ENCODE measurements at regions not wholly inside any gene's neighbourhood (a gene's known extent, or its start where the extent isn't known, plus 50 kb on each side); places are given as distances from the start of the nearest gene placed in this dataset.

- DNase-seq = no peak
- Histone ChIP-seq H3K79me2 (ENCODE audit: low read depth) (no peaks in the 10 kb centered on the region), H2AFZ (no peak overlapping the region), H3K4me2 (no peak overlapping the region), H3K27ac (no peak overlapping the region), H3K27me3 (ENCODE audit: insufficient read depth, low read depth) (no peaks in the 10 kb centered on the region), H3K9me2 (ENCODE audit: insufficient read depth) (no peaks in the 10 kb centered on the region), H3K36me3 (ENCODE audit: low read depth) (no peaks in the 10 kb centered on the region), H3F3A (ENCODE audit: insufficient read depth, low read depth) (no peaks in the 10 kb centered on the region), H3K4me1 (replicated peaks; ENCODE audit: insufficient read depth) (no peaks in the 10 kb centered on the region), H3K4me3 (no peak overlapping the region), H3K9me3 (ENCODE audit: insufficient read depth, low read depth) (no peaks in the 10 kb centered on the region), H4K20me1 (ENCODE audit: insufficient read depth) (no peaks in the 10 kb centered on the region)
- ChIA-PET POLR2A (ENCODE audit: unreplicated experiment) (interaction anchor here (0.6 kb wide), 1 partner anchor 176 kb away, joined by 4 read pairs; no protein-coding TSS in a partner anchor), CTCF (no interaction called here)
- no peak for TF ChIP-seq CTCF (conservative IDR thresholded peaks at IDR 0.05)
- TF ChIP-seq EZH2 (IDR thresholded peaks at IDR 0.05; ENCODE audit: low read depth) = no peak
- BruUV-seq (replicated peaks) = no TSS peak
- intact Hi-C loops (cut with micrococcal nuclease; ENCODE audit: unreplicated experiment) = no loop called here
These were observed 460.8 kb downstream of the PTH2R start for GRCh38 chr2:208867374-208867773.

DNA sequence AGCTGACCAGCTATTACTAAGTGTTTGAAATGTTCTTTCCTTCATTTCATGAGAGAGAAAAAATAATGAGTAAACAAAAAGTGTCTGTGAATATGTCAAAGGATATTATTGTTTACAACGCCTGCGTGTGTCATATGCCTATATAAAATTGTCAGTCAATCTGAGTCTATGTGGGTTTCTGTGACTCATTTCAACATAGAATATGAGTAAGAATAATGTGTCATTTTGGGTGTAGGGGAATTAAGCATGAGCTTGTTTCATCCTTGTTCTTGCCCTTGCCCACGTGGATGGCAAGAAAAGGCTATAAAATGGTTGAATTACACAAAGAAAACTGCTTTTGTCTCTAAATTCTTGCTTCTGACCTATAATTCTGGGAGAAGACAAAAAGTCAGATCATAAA lies 466.0 kb downstream of the PTH2R start:
- intact Hi-C loops (cut with micrococcal nuclease; ENCODE audit: unreplicated experiment) = no loop called here
- H3K4me3 ChIP-seq = no peak overlapping the region
- TF ChIP-seq EZH2 (IDR thresholded peaks at IDR 0.05; ENCODE audit: low read depth) (no peak), CTCF (conservative IDR thresholded peaks at IDR 0.05) (no peak)
- H3K9me3 ChIP-seq (ENCODE audit: insufficient read depth, low read depth) = no peaks in the 10 kb centered on the region
- H3K36me3 ChIP-seq (ENCODE audit: low read depth) = no peaks in the 10 kb centered on the region
- no peak overlapping the region for H2AFZ ChIP-seq
- ChIA-PET CTCF (no interaction called here), POLR2A (ENCODE audit: unreplicated experiment) (no interaction called here)
- no peaks in the 10 kb centered on the region for H3K4me1 ChIP-seq (replicated peaks; ENCODE audit: insufficient read depth)
- no peaks in the 10 kb centered on the region for H3K79me2 ChIP-seq (ENCODE audit: low read depth)
- H3K27ac ChIP-seq = no peak overlapping the region
- H3K27me3 ChIP-seq (ENCODE audit: insufficient read depth, low read depth) = no peaks in the 10 kb centered on the region
- no peaks in the 10 kb centered on the region for H3F3A ChIP-seq (ENCODE audit: insufficient read depth, low read depth)
- H4K20me1 ChIP-seq (ENCODE audit: insufficient read depth) = no peaks in the 10 kb centered on the region
- H3K4me2 ChIP-seq = no peak overlapping the region
- BruUV-seq (replicated peaks) = no TSS peak
- DNase-seq = no peak
- no peaks in the 10 kb centered on the region for H3K9me2 ChIP-seq (ENCODE audit: insufficient read depth)

GRCh38 chr2:208879666-208880065 lies 473.1 kb downstream of the PTH2R start:
- Histone ChIP-seq H3K4me3 (no peak overlapping the region), H3K4me2 (no peak overlapping the region), H3F3A (ENCODE audit: insufficient read depth, low read depth) (no peaks in the 10 kb centered on the region), H3K27me3 (ENCODE audit: insufficient read depth, low read depth) (no peaks in the 10 kb centered on the region), H3K4me1 (replicated peaks; ENCODE audit: insufficient read depth) (no peaks in the 10 kb centered on the region), H3K79me2 (ENCODE audit: low read depth) (no peaks in the 10 kb centered on the region), H2AFZ (no peak overlapping the region), H3K9me3 (ENCODE audit: insufficient read depth, low read depth) (no peaks in the 10 kb centered on the region), H3K9me2 (ENCODE audit: insufficient read depth) (no peaks in the 10 kb centered on the region), H4K20me1 (ENCODE audit: insufficient read depth) (no peaks in the 10 kb centered on the region), H3K27ac (no peak overlapping the region), H3K36me3 (ENCODE audit: low read depth) (no peaks in the 10 kb centered on the region)
- intact Hi-C loops (cut with micrococcal nuclease; ENCODE audit: unreplicated experiment) = no loop called here
- CTCF ChIA-PET = no interaction called here
- TF ChIP-seq EZH2 (IDR thresholded peaks at IDR 0.05; ENCODE audit: low read depth) (no peak), CTCF (conservative IDR thresholded peaks at IDR 0.05) (no peak)
- POLR2A ChIA-PET (ENCODE audit: unreplicated experiment) = no interaction called here
- BruUV-seq (replicated peaks) = no TSS peak
- DNase-seq = no peak
